Limb (tissue), 2 donors: ENCODE measurements at regions not wholly inside any gene's neighbourhood (a gene's known extent, or its start where the extent isn't known, plus 50 kb on each side); places are given as distances from the start of the nearest gene placed in this dataset.
"Not testable (repeated sequence)": the region's sequence is repeated elsewhere in the genome, so short reads cannot be mapped to it uniquely, and the experiment has no call there.

ENCODE experiments used
- DNase-seq, 2 donors: peaks; one replicate each; pipeline ENCODE4 v3.0.0-alpha.2; 2016; ENCODE audit errors: extremely low spot score in 2 of 2

GRCh38 chr1:234907208-234907939 is 221.3 kb downstream of the TOMM20 start:
- DNase-seq: no peak

- DNase-seq: no peak
Measured at GRCh38 chr1:234906654-234907053, 222.0 kb downstream of the TOMM20 start.

- DNase-seq: no peak
Measured at GRCh38 chr1:234902774-234903547, 225.7 kb downstream of the TOMM20 start.

GRCh38 chr1:234901491-234902049 is 227.1 kb downstream of the TOMM20 start:
- DNase-seq: no peak

GRCh38 chr1:234900595-234900994 is 228.0 kb downstream of the TOMM20 start:
- DNase-seq: no peak

- DNase-seq: no peak
Measured at GRCh38 chr1:234899730-234900072, 228.9 kb downstream of the TOMM20 start.

GRCh38 chr1:234899041-234899729 is 229.5 kb downstream of the TOMM20 start:
- no peak for DNase-seq

- no peak for DNase-seq
Measured at GRCh38 chr1:234898455-234899033, 230.1 kb downstream of the TOMM20 start.

- no peak for DNase-seq
Measured at GRCh38 chr1:234897754-234898454, 230.7 kb downstream of the TOMM20 start.

GRCh38 chr1:234897390-234897749 is 231.3 kb downstream of the TOMM20 start:
- no peak for DNase-seq

GRCh38 chr1:234896477-234897389 is 231.9 kb downstream of the TOMM20 start:
- no peak for DNase-seq

- peak in 1 of 2 donors; percentile 83 for DNase-seq
Measured at GRCh38 chr1:234893725-234894630, 234.7 kb downstream of the TOMM20 start.

- no peak for DNase-seq
Measured at GRCh38 chr1:234893359-234893724, 235.3 kb downstream of the TOMM20 start.

GRCh38 chr1:234892642-234893041 is 236.0 kb downstream of the TOMM20 start:
- no peak for DNase-seq

- DNase-seq: no peak
Measured at GRCh38 chr1:234891427-234891826, 237.2 kb downstream of the TOMM20 start.

GRCh38 chr1:234889643-234890042 is 239.0 kb downstream of the TOMM20 start:
- DNase-seq: no peak

GRCh38 chr1:234888247-234888646 is 240.4 kb downstream of the TOMM20 start:
- DNase-seq: not testable (repeated sequence)

GRCh38 chr1:234887016-234887900 is 241.4 kb downstream of the TOMM20 start:
- no peak for DNase-seq
